Pancreas (tissue), 10 donors: ENCODE measurements at regions not wholly inside any gene's neighbourhood (a gene's known extent, or its start where the extent isn't known, plus 50 kb on each side); places are given as distances from the start of the nearest gene placed in this dataset.

Source experiments
- ATAC-seq, 4 donors: fragments of 200-7000 bp; cut with Tn5 transposase; one replicate each; pipeline versions ENCODE4 v1.8.0 to v1.9.1; 2020; ENCODE audit warnings: mild to moderate bottlenecking in 4 of 4, moderate library complexity in 4 of 4
- DNase-seq, 6 donors: peaks; one replicate each; pipeline ENCODE4 v3.0.0-alpha.2; 2020
- FAIRE-seq: peaks from 2 replicates; lab custom pipeline; 2012; peaks lifted over from hg19 to GRCh38; lab: Jason Lieb, UNC
- H3K27ac ChIP-seq, 4 donors: fragments of 200-600 bp; sonication (generic); 1 replicate in 3 of 4; 2 replicates in 1 of 4; pipeline versions ENCODE4 v1.5.0 to v1.8.0; 2020
- H3K27me3 ChIP-seq, 4 donors: fragments of 200-600 bp; one replicate each; pipeline ENCODE4 v1.8.0; 2021
- H3K36me3 ChIP-seq, 3 donors: fragments of 200-600 bp; sonication (generic) in 1 of 3; one replicate each; pipeline versions ENCODE4 v1.5.0 to v1.8.0; 2020 to 2021
- H3K4me1 ChIP-seq, 3 donors: fragments of 200-600 bp; one replicate each; pipeline ENCODE4 v1.8.0; 2021
- H3K4me3 ChIP-seq, 4 donors: fragments of 200-600 bp; sonication (generic) in 2 of 4; one replicate each; pipeline versions ENCODE4 v1.5.0 to v1.8.0; 2020 to 2021
- H3K9me3 ChIP-seq, 4 donors: fragments of 200-600 bp; one replicate each; pipeline ENCODE4 v1.8.0; 2021
- CTCF ChIP-seq, 4 donors: fragments of 200-600 bp; sonication (generic) in 3 of 4; IDR thresholded peaks; one replicate each; pipeline versions ENCODE4 v1.5.0 to v1.8.0; 2021; ENCODE audit warnings: antibody characterized with exemption in 4 of 4
- WGBS, 2 donors: extraction: QIAGEN DNeasy Blood & Tissue Kit; methylation state at CpG; one replicate each; pipeline ENCODE4 v1.1.7; 2013; 5-methylcytosine and 5-hydroxymethylcytosine counted together
- intact Hi-C, 3 donors: fragments of 100-400 bp; cut with DNase I; formaldehyde crosslinking; loops; one replicate each; pipeline versions ENCODE4 v1.11.1 to v1.14.2; 2022
- donor health status: healthy with polysubstance abuse.
- donor health status: DM: no; HTN: no; CAD: no; lungs with moderate emphysema.
- donor health status: DM: no; HTN: no; CAD: no.
- donor health status: control.
- donor health status: control.
- donor health status: Bipolar disorder and iron deficiency.
- donor health status: DM: yes; HTN: yes; CAD: no.
- donor health status: DM: no; HTN: no; CAD: no.
- donor health status: DM: no; HTN: no; CAD: no.
- donor health status: DM: yes; HTN: yes; CAD: no.

- no peaks in the 10 kb centered on the region for H3K4me1 ChIP-seq
- H3K27me3 ChIP-seq = no peaks in the 10 kb centered on the region
- no peaks in the 10 kb centered on the region for H3K9me3 ChIP-seq
- WGBS, 2 donors = 41 to 73% methylated on average over 3 of the region's 3 CpGs
- ATAC-seq = peak in 1 of 4 donors; percentile 65
- H3K27ac ChIP-seq = no peak overlapping the region
- no peak for FAIRE-seq
- peak in 1 of 6 donors; percentile 23 for DNase-seq
- H3K4me3 ChIP-seq = no peak overlapping the region
- H3K36me3 ChIP-seq = no peaks in the 10 kb centered on the region
- intact Hi-C loops = no loop called here
- TF ChIP-seq CTCF (IDR thresholded peaks at IDR 0.05) = no peak
These were observed 118.5 kb downstream of the MAF start for GRCh38 chr16:79482011-79482410.

- Histone ChIP-seq H3K9me3 (no peaks in the 10 kb centered on the region), H3K27me3 (no peaks in the 10 kb centered on the region), H3K4me3 (no peak overlapping the region), H3K36me3 (no peaks in the 10 kb centered on the region), H3K27ac (no peak overlapping the region), H3K4me1 (no peaks in the 10 kb centered on the region)
- 67 to 75% methylated on average over 3 of the region's 3 CpGs for WGBS, 2 donors
- no peak for FAIRE-seq
- no peak for ATAC-seq
- no peak for TF ChIP-seq CTCF (IDR thresholded peaks at IDR 0.05)
- intact Hi-C loops = no loop called here
- no peak for DNase-seq
These were observed 119.6 kb downstream of the MAF start for GRCh38 chr16:79480929-79481328.

DNA sequence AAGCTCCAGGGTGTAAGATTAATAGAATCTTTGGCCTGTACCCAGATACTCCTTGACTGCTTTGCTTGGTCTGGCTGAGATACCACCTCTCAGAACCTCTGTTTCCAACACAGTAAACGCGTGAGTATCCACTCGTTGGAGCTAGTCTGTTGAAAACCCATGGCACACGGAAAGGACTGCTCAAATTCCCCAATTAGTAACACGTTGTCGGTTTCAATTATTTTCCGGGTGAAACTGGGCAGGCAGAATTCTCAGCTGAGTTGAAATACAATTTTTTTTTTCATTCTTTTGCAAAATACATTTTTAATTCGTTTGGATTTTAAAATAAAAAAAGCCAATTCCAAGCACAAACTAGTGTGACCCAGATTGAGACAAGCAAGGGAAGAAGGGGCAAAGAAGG, 120.5 kb downstream of the MAF start:
- Histone ChIP-seq H3K4me3 (no peak overlapping the region), H3K9me3 (no peaks in the 10 kb centered on the region), H3K4me1 (no peaks in the 10 kb centered on the region), H3K36me3 (no peaks in the 10 kb centered on the region), H3K27me3 (no peaks in the 10 kb centered on the region), H3K27ac (no peak overlapping the region)
- no peak for FAIRE-seq
- no peak for ATAC-seq
- no peak for TF ChIP-seq CTCF (IDR thresholded peaks at IDR 0.05)
- DNase-seq = no peak
- WGBS, 2 donors = 62 to 65% methylated on average over 8 of the region's 8 CpGs
- intact Hi-C loops = no loop called here

- Histone ChIP-seq H3K4me3 (no peak overlapping the region), H3K27ac (no peak overlapping the region), H3K4me1 (no peaks in the 10 kb centered on the region), H3K36me3 (no peaks in the 10 kb centered on the region), H3K27me3 (no peaks in the 10 kb centered on the region), H3K9me3 (no peaks in the 10 kb centered on the region)
- intact Hi-C loops = no loop called here
- no peak for TF ChIP-seq CTCF (IDR thresholded peaks at IDR 0.05)
- WGBS, 2 donors = 76 to 82% methylated on average over 5 of the region's 5 CpGs
- FAIRE-seq (no peak), ATAC-seq (no peak), DNase-seq (no peak)
These were observed 124.0 kb downstream of the MAF start for GRCh38 chr16:79476580-79476979.

DNA sequence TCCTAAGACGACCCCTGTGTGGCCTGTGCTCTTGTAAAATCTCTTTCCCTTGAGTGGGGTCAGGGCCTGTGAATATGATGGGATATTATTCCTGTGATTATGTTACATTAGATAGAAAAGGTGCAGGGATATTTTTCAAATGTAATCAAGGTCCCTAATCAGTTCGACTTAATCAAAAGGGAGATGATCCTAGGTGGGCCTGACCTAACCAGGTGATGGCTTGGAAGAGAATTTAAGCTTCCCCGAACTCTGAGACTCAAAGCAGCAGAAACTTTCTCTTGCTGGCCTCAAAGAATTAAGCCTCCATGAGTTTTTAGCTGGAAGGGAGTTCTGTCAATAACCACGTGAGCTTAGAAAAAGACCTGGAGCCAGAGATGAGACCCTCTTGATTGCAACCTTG, 124.7 kb downstream of the MAF start:
- 71 to 72% methylated on average over 4 of the region's 4 CpGs for WGBS, 2 donors
- FAIRE-seq (no peak), DNase-seq (no peak)

More for the DNA sequence above, 124.7 kb downstream of the MAF start:
- intact Hi-C loops = no loop called here
- H3K27ac ChIP-seq = no peak overlapping the region
- no peaks in the 10 kb centered on the region for H3K27me3 ChIP-seq
- TF ChIP-seq CTCF (IDR thresholded peaks at IDR 0.05) = no peak
- ATAC-seq = no peak
- no peak overlapping the region for H3K4me3 ChIP-seq
- no peaks in the 10 kb centered on the region for H3K9me3 ChIP-seq
- H3K4me1 ChIP-seq = no peaks in the 10 kb centered on the region
- H3K36me3 ChIP-seq = no peaks in the 10 kb centered on the region
